IMR-90 (cell line): ENCODE measurements at regions not wholly inside any gene's neighbourhood (a gene's known extent, or its start where the extent isn't known, plus 50 kb on each side); places are given as distances from the start of the nearest gene placed in this dataset.

Source experiments
- ATAC-seq: fragments of 200-7000 bp; cut with Tn5 transposase; 2 replicates; pipeline ENCODE4 v1.9.1; 2020; ENCODE audit warnings: low read depth, mild to moderate bottlenecking, moderate library complexity
- BruUV-seq: library from RNA; stranded (reverse); fragments of 400-500 nt; replicated peaks from 2 replicates; lab custom pipeline; 2021; lab: Mats Ljungman, UMichigan
- CTCF ChIA-PET: fragments of 300-600 bp; formaldehyde crosslinking; extraction: SDS; loops from one replicate; lab custom pipeline; 2021; ENCODE audit warnings: antibody characterized with exemption; lab: Yijun Ruan, JAX
- POLR2A ChIA-PET: fragments of 300-600 bp; sonication (Branson Sonifier 250); formaldehyde crosslinking; loops from one replicate; lab custom pipeline; 2022; ENCODE audit warnings: antibody characterized with exemption; ENCODE audit not compliant: unreplicated experiment; lab: Charles Lee
- DNase-seq: peaks from one replicate; pipeline ENCODE4 v3.0.0; 2013
- H2AFZ ChIP-seq: replicated peaks from 2 replicates; pipeline ENCODE3; 2013; ENCODE audit warnings: low read length, mild to moderate bottlenecking; ENCODE audit not compliant: poor library complexity
- H2AK5ac ChIP-seq: 2 replicates; pipeline ENCODE4 v1.6.1; 2013; ENCODE audit warnings: low read depth, low read length, inconsistent platforms
- H2AK9ac ChIP-seq: replicated peaks from 2 replicates; pipeline ENCODE3; 2013; ENCODE audit warnings: mild to moderate bottlenecking, low read depth, low read length, moderate library complexity; ENCODE audit not compliant: poor library complexity
- H2BK120ac ChIP-seq: 2 replicates; pipeline ENCODE4 v1.6.1; 2013; ENCODE audit warnings: low read depth, low read length, inconsistent platforms
- H2BK15ac ChIP-seq: 3 replicates; pipeline ENCODE4 v1.6.1; 2013; ENCODE audit warnings: low read depth, low read length, inconsistent platforms
- H2BK20ac ChIP-seq: 2 replicates; pipeline ENCODE4 v1.6.1; 2013; ENCODE audit warnings: low read depth, mild to moderate bottlenecking, inconsistent platforms, low read length, moderate library complexity
- H2BK5ac ChIP-seq: 2 replicates; pipeline ENCODE4 v1.6.1; 2013; ENCODE audit warnings: mild to moderate bottlenecking, low read depth, low read length, inconsistent platforms; ENCODE audit not compliant: poor library complexity, severe bottlenecking
- H3K14ac ChIP-seq: replicated peaks from 2 replicates; pipeline ENCODE4 v1.6.1; 2013; ENCODE audit warnings: low read depth, low read length, inconsistent platforms
- H3K18ac ChIP-seq: 2 replicates; pipeline ENCODE4 v1.6.1; 2013; ENCODE audit warnings: low read depth, low read length, control low read depth
- H3K23ac ChIP-seq: 2 replicates; pipeline ENCODE4 v1.6.1; 2013; ENCODE audit warnings: low read depth, low read length, inconsistent platforms
- H3K27ac ChIP-seq: 2 replicates; pipeline ENCODE4 v1.5.1; 2013; ENCODE audit warnings: mild to moderate bottlenecking, control low read depth, low read length; ENCODE audit not compliant: insufficient read depth
- H3K27me3 ChIP-seq: 2 replicates; pipeline ENCODE4 v1.6.1; 2013; ENCODE audit warnings: low read length; ENCODE audit not compliant: control insufficient read depth, insufficient read depth
- H3K36me3 ChIP-seq: 2 replicates; pipeline ENCODE4 v1.6.1; 2013; ENCODE audit warnings: low read length, mixed read lengths; ENCODE audit not compliant: control insufficient read depth, insufficient read depth
- H3K4ac ChIP-seq: 2 replicates; pipeline ENCODE4 v1.6.1; 2013; ENCODE audit warnings: low read depth, low read length, inconsistent platforms
- H3K4me1 ChIP-seq: 2 replicates; pipeline ENCODE4 v1.6.1; 2013; ENCODE audit warnings: low read length, mixed read lengths; ENCODE audit not compliant: control insufficient read depth, insufficient read depth
- H3K4me2 ChIP-seq: 2 replicates; pipeline ENCODE4 v1.6.1; 2013; ENCODE audit warnings: low read depth, mild to moderate bottlenecking, control low read depth, low read length, moderate library complexity
- H3K4me3 ChIP-seq: 2 replicates; pipeline ENCODE4 v1.5.1; 2013; ENCODE audit warnings: low read depth, mild to moderate bottlenecking, control low read depth, low read length, moderate library complexity; ENCODE audit not compliant: insufficient read depth
- H3K56ac ChIP-seq: 2 replicates; pipeline ENCODE4 v1.6.1; 2013; ENCODE audit warnings: low read length, inconsistent platforms; ENCODE audit not compliant: insufficient read depth; ENCODE audit errors: extremely low read depth
- H3K79me1 ChIP-seq, 2 experiments: 2 replicates each; pipeline ENCODE4 v1.6.1; 2013; ENCODE audit warnings: low read length in 2 of 2, inconsistent platforms in 1 of 2, low read depth in 1 of 2
- H3K9ac ChIP-seq: 2 replicates; pipeline ENCODE4 v1.6.1; 2013; ENCODE audit warnings: low read depth, low read length, control low read depth
- H3K9me1 ChIP-seq: 2 replicates; pipeline ENCODE4 v1.6.1; 2013; ENCODE audit warnings: low read length, inconsistent platforms; ENCODE audit not compliant: insufficient read depth
- H3K9me3 ChIP-seq: 2 replicates; pipeline ENCODE4 v1.6.1; 2013; ENCODE audit warnings: low read length; ENCODE audit not compliant: control insufficient read depth, insufficient read depth
- H4K20me1 ChIP-seq: 2 replicates; pipeline ENCODE4 v1.6.1; 2013; ENCODE audit warnings: low read length, inconsistent platforms; ENCODE audit not compliant: insufficient read depth
- H4K5ac ChIP-seq: 2 replicates; pipeline ENCODE4 v1.6.1; 2013; ENCODE audit warnings: mild to moderate bottlenecking, low read depth, low read length, control low read depth
- H4K8ac ChIP-seq, 2 experiments: 2 replicates each; pipeline ENCODE4 v1.6.1; 2013; ENCODE audit warnings: low read depth in 2 of 2, low read length in 2 of 2, control low read depth in 1 of 2, inconsistent platforms in 1 of 2
- H4K91ac ChIP-seq: 2 replicates; pipeline ENCODE4 v1.6.1; 2013; ENCODE audit warnings: low read depth, low read length, inconsistent platforms; ENCODE audit not compliant: insufficient read depth
- MAZ ChIP-seq: IDR thresholded peaks from 2 replicates; pipeline ENCODE4 v1.6.1; 2012; ENCODE audit warnings: low read depth, mild to moderate bottlenecking, low read length, improper control_type of control experiment, moderate library complexity, borderline replicate concordance
- RAD21 ChIP-seq: IDR thresholded peaks from 2 replicates; pipeline ENCODE4 v1.6.1; 2012; ENCODE audit warnings: low read length, improper control_type of control experiment
- WGBS, 2 experiments: methylation state at CpG; one replicate each; pipeline versions ENCODE4 v1.1.5 to v1.1.7; 2013; ENCODE audit warnings: missing lambda C conversion rate in 2 of 2; ENCODE audit not compliant: insufficient read length in 1 of 2; ENCODE audit errors: extremely low coverage in 2 of 2; 5-methylcytosine and 5-hydroxymethylcytosine counted together
- dilution Hi-C: fragments of 300-500 bp; cut with HindIII; formaldehyde crosslinking; loops from one replicate; pipeline ENCODE4 v1.14.3; 2018; ENCODE audit warnings: low sequenced_read_pairs; ENCODE audit not compliant: unreplicated experiment
- in situ Hi-C: fragments of 300-500 bp; cut with MboI; formaldehyde crosslinking; loops from 3 replicates; pipeline ENCODE4 v1.14.3; 2019; ENCODE audit warnings: low sequenced_read_pairs, inconsistent platforms, mixed read lengths
- intact Hi-C: fragments of 100-400 bp; cut with micrococcal nuclease; formaldehyde crosslinking; loops from 2 replicates; pipeline ENCODE4 v1.10.0; 2022

DNA sequence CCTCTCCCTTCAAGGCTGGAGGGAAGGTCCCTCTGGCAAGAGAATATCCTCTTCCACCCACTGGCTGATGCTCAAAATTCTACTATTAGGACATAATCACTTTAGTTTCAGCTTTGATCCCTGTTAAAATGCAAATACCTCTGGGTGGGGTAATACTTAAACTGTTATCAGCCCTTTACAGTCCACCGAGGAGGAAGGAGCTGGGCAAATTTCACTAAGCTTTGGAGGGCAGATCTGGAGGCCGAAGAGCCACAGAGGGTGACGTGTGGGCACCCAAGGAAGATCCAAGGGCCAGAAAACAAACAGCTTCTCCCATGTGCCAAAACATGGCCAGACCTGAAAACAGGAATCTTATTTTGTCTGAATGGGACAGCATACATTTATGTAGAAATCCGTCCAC lies 74.6 kb upstream of the BCL11A start:
- Histone ChIP-seq H4K20me1 (no peaks in the 10 kb centered on the region), H3K23ac (no peak overlapping the region), H3K9ac (no peak overlapping the region), H3K56ac (no peak overlapping the region), H3K27ac (no peak overlapping the region), H3K4me3 (no peak overlapping the region), H2BK5ac (no peak overlapping the region), H3K4ac (no peak overlapping the region), H3K4me2 (no peak overlapping the region), H4K8ac (no peak overlapping the region), H2BK120ac (no peak overlapping the region), H3K4me1 (no peaks in the 10 kb centered on the region), H3K27me3 (no peaks in the 10 kb centered on the region; the same call in 1 of the 2 replicates), H4K91ac (no peak overlapping the region), H3K9me3 (no peaks in the 10 kb centered on the region), H4K5ac (no peak overlapping the region), H3K79me1 (no peaks in the 10 kb centered on the region), H2BK20ac (no peak overlapping the region), H3K18ac (no peak overlapping the region), H3K14ac (no peak overlapping the region), H2AK5ac (no peak overlapping the region), H3K9me1 (no peaks in the 10 kb centered on the region), H2AFZ (no peak overlapping the region), H2AK9ac (no peak overlapping the region), H3K36me3 (no peaks in the 10 kb centered on the region), H2BK15ac (no peak overlapping the region)
- ChIA-PET CTCF (interaction anchor here (2.0 kb wide), 1 partner anchor 46 kb away, joined by 5 read pairs; no protein-coding TSS in a partner anchor), POLR2A (no interaction called here)
- ATAC-seq: no peak
- intact Hi-C loops (no loop called here), dilution Hi-C loops (no loop called here), in situ Hi-C loops (no loop called here)
- no CpG with 5 or more reads among the region's 4 CpGs for WGBS, 2 experiments
- no TSS peak for BruUV-seq
- DNase-seq: no peak
- TF ChIP-seq MAZ (no peak), RAD21 (no peak)
